CD4-positive, alpha-beta T cell (primary cell): ENCODE measurements at regions not wholly inside any gene's neighbourhood (a gene's known extent, or its start where the extent isn't known, plus 50 kb on each side); places are given as distances from the start of the nearest gene placed in this dataset.

ENCODE experiments used
- ATAC-seq: fragments of 200-7000 bp; cut with Tn5 transposase; one replicate; pipeline ENCODE4 v1.10.0; 2022; ENCODE audit warnings: mild to moderate bottlenecking; ENCODE audit not compliant: poor library complexity
- CTCF ChIA-PET: fragments of 350-600 bp; sonication (Branson Sonifier 250); formaldehyde crosslinking; loops from one replicate; lab custom pipeline; 2021; ENCODE audit warnings: antibody characterized with exemption, inconsistent platforms; lab: Charles Lee
- POLR2A ChIA-PET: fragments of 350-600 bp; sonication (Branson Sonifier 250); formaldehyde crosslinking; loops from one replicate; lab custom pipeline; 2021; ENCODE audit warnings: antibody characterized with exemption, inconsistent platforms; lab: Charles Lee
- DNase-seq, 14 experiments: peaks; one replicate each; pipeline ENCODE4 v3.0.0-alpha.2; 2013 to 2020; ENCODE audit warnings: mixed read lengths in 2 of 14
- H3K27ac ChIP-seq, 2 donors: one replicate each; pipeline versions ENCODE4 v1.5.1 to v1.7.0; 2013; ENCODE audit warnings: low read length in 2 of 2, low read depth in 1 of 2, mild to moderate bottlenecking in 1 of 2
- H3K27me3 ChIP-seq, 2 experiments: 1 replicate in 1 of 2; 2 replicates in 1 of 2; pipeline versions ENCODE4 v1.6.1 to v1.7.0; 2013; ENCODE audit warnings: low read length in 2 of 2, control low read depth in 1 of 2, mild to moderate bottlenecking in 1 of 2, moderate library complexity in 1 of 2; ENCODE audit not compliant: insufficient read depth in 2 of 2, control insufficient read depth in 1 of 2
- H3K36me3 ChIP-seq: one replicate; pipeline ENCODE4 v1.6.1; 2013; ENCODE audit warnings: low read length, control low read depth; ENCODE audit not compliant: insufficient read depth
- H3K4me1 ChIP-seq: one replicate; pipeline ENCODE4 v1.6.1; 2013; ENCODE audit warnings: low read length, control low read depth; ENCODE audit not compliant: insufficient read depth
- H3K4me3 ChIP-seq: one replicate; pipeline ENCODE4 v1.5.1; 2013; ENCODE audit warnings: mild to moderate bottlenecking, low read length, moderate library complexity
- H3K9me3 ChIP-seq, 2 experiments: 1 replicate in 1 of 2; 2 replicates in 1 of 2; pipeline versions ENCODE4 v1.6.1 to v1.7.0; 2013; ENCODE audit warnings: low read length in 2 of 2, mild to moderate bottlenecking in 2 of 2, control low read depth in 1 of 2, moderate library complexity in 1 of 2; ENCODE audit not compliant: control insufficient read depth in 1 of 2, insufficient read depth in 1 of 2
- H3K27ac Mint-ChIP-seq: one replicate; pipeline ENCODE4 v1.8.0; 2020; ENCODE audit warnings: mixed read lengths
- H3K27me3 Mint-ChIP-seq: one replicate; pipeline ENCODE4 v1.8.0; 2021; ENCODE audit warnings: mixed read lengths
- H3K36me3 Mint-ChIP-seq: one replicate; pipeline ENCODE4 v1.8.0; 2021; ENCODE audit warnings: low read depth, mixed read lengths
- H3K4me1 Mint-ChIP-seq: one replicate; pipeline ENCODE4 v1.8.0; 2021; ENCODE audit warnings: low read depth, mixed read lengths
- H3K4me3 Mint-ChIP-seq: one replicate; pipeline ENCODE4 v1.8.0; 2020; ENCODE audit warnings: mild to moderate bottlenecking, mixed read lengths
- H3K9me3 Mint-ChIP-seq: one replicate; pipeline ENCODE4 v1.8.0; 2020; ENCODE audit warnings: mixed read lengths
- CTCF ChIP-seq: fragments of 200-600 bp; IDR thresholded peaks from one replicate; pipeline ENCODE4 v1.8.0; 2022; ENCODE audit warnings: antibody characterized with exemption, mild to moderate bottlenecking
- intact Hi-C, 2 experiments: fragments of 100-400 bp; cut with DNase I in 1 of 2; cut with micrococcal nuclease in 1 of 2; formaldehyde crosslinking; loops; one replicate each; pipeline versions ENCODE4 v1.15.1 to v1.9.0; 2023 to 2025; cut with DNase I, micrococcal nuclease

GRCh38 chr10:4427532-4427931 lies 398.5 kb upstream of the AKR1E2 start:
- H3K27me3 ChIP-seq, result no peaks in the 10 kb centered on the region
- H3K4me1 Mint-ChIP-seq, result no peaks in the 10 kb centered on the region
- H3K4me3 Mint-ChIP-seq, result no peak overlapping the region
- no peaks in the 10 kb centered on the region for H3K4me1 ChIP-seq
- DNase-seq (no peak), ATAC-seq (no peak)
- intact Hi-C loops, result no loop called here
- ChIA-PET CTCF (no interaction called here), POLR2A (no interaction called here)
- no peaks in the 10 kb centered on the region for H3K27me3 Mint-ChIP-seq
- H3K4me3 ChIP-seq, result no peak overlapping the region
- H3K36me3 ChIP-seq, result no peaks in the 10 kb centered on the region
- no peak overlapping the region for H3K27ac Mint-ChIP-seq
- no peaks in the 10 kb centered on the region for H3K36me3 Mint-ChIP-seq
- no peak for TF ChIP-seq CTCF
- H3K27ac ChIP-seq, result no peak overlapping the region
- no peaks in the 10 kb centered on the region for H3K9me3 ChIP-seq
- H3K9me3 Mint-ChIP-seq, result no peaks in the 10 kb centered on the region

GRCh38 chr10:4426866-4427265 lies 399.1 kb upstream of the AKR1E2 start:
- DNase-seq, result no peak
- no peaks in the 10 kb centered on the region for H3K27me3 ChIP-seq
- no peak for ATAC-seq
- POLR2A ChIA-PET, result no interaction called here
- no peak overlapping the region for H3K27ac Mint-ChIP-seq
- intact Hi-C loops, result no loop called here
- H3K4me3 ChIP-seq, result no peak overlapping the region
- no peaks in the 10 kb centered on the region for H3K36me3 ChIP-seq
- no peaks in the 10 kb centered on the region for H3K36me3 Mint-ChIP-seq
- H3K4me3 Mint-ChIP-seq, result no peak overlapping the region
- no peaks in the 10 kb centered on the region for H3K9me3 Mint-ChIP-seq
- no peaks in the 10 kb centered on the region for H3K4me1 ChIP-seq
- H3K27ac ChIP-seq, result no peak overlapping the region
- CTCF ChIA-PET, result no interaction called here
- H3K9me3 ChIP-seq, result no peaks in the 10 kb centered on the region
- H3K27me3 Mint-ChIP-seq, result no peaks in the 10 kb centered on the region
- no peak for TF ChIP-seq CTCF
- no peaks in the 10 kb centered on the region for H3K4me1 Mint-ChIP-seq

GRCh38 chr10:4409319-4409718 lies 416.7 kb upstream of the AKR1E2 start:
- Histone ChIP-seq H3K27me3 (no peaks in the 10 kb centered on the region), H3K4me1 (no peaks in the 10 kb centered on the region), H3K36me3 (no peaks in the 10 kb centered on the region), H3K4me3 (no peak overlapping the region), H3K9me3 (no peaks in the 10 kb centered on the region), H3K27ac (no peak overlapping the region)
- Mint-ChIP-seq H3K27ac (no peak overlapping the region), H3K4me1 (no peaks in the 10 kb centered on the region), H3K36me3 (no peaks in the 10 kb centered on the region), H3K9me3 (no peaks in the 10 kb centered on the region), H3K27me3 (no peaks in the 10 kb centered on the region), H3K4me3 (no peak overlapping the region)
- no peak for TF ChIP-seq CTCF
- ChIA-PET POLR2A (no interaction called here), CTCF (no interaction called here)
- ATAC-seq, result no peak
- no peak for DNase-seq
- intact Hi-C loops, result no loop called here
